ENCODE measurements at regions not wholly inside any gene's neighbourhood (a gene's known extent, or its start where the extent isn't known, plus 50 kb on each side); places are given as distances from the start of the nearest gene placed in this dataset.

- Histone ChIP-seq H3K27ac (no peak overlapping the region), H3K36me3 (no peaks in the 10 kb centered on the region), H3K4me3 (no peak overlapping the region), H3K27me3 (no peaks in the 10 kb centered on the region), H3K9me3 (no peaks in the 10 kb centered on the region), H3K4me1 (ENCODE audit: insufficient read depth) (no peaks in the 10 kb centered on the region)
- no peak for DNase-seq
- intact Hi-C loops (cut with DNase I), result no loop called here
- TF ChIP-seq, protein P1, sequence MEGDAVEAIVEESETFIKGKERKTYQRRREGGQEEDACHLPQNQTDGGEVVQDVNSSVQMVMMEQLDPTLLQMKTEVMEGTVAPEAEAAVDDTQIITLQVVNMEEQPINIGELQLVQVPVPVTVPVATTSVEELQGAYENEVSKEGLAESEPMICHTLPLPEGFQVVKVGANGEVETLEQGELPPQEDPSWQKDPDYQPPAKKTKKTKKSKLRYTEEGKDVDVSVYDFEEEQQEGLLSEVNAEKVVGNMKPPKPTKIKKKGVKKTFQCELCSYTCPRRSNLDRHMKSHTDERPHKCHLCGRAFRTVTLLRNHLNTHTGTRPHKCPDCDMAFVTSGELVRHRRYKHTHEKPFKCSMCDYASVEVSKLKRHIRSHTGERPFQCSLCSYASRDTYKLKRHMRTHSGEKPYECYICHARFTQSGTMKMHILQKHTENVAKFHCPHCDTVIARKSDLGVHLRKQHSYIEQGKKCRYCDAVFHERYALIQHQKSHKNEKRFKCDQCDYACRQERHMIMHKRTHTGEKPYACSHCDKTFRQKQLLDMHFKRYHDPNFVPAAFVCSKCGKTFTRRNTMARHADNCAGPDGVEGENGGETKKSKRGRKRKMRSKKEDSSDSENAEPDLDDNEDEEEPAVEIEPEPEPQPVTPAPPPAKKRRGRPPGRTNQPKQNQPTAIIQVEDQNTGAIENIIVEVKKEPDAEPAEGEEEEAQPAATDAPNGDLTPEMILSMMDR (IDR thresholded peaks at IDR 0.05), result no peak
- TF ChIP-seq POLR2A (IDR thresholded peaks at IDR 0.05), result no peak
- no peak for TF ChIP-seq EP300 (IDR thresholded peaks at IDR 0.05)
Observed at GRCh38 chrX:28205126-28205525, 223.9 kb upstream of the DCAF8L1 start.

GRCh38 chrX:28189011-28189410 is 207.8 kb upstream of the DCAF8L1 start:
- no peak overlapping the region for H3K27ac ChIP-seq
- H3K9me3 ChIP-seq, result no peaks in the 10 kb centered on the region
- H3K36me3 ChIP-seq, result no peaks in the 10 kb centered on the region
- WGBS, 3 donors, result 52 to 65% (median 54%) methylated on average over 1 of the region's 1 CpG
- H3K4me3 ChIP-seq, result no peak overlapping the region
- no peaks in the 10 kb centered on the region for H3K4me1 ChIP-seq (ENCODE audit: insufficient read depth)
- intact Hi-C loops (cut with DNase I), result no loop called here
- no peak for DNase-seq
- TF ChIP-seq EP300 (IDR thresholded peaks at IDR 0.05), result no peak
- no peak for TF ChIP-seq POLR2A (IDR thresholded peaks at IDR 0.05)
- TF ChIP-seq, protein P1 (IDR thresholded peaks at IDR 0.05), result no peak
- no peaks in the 10 kb centered on the region for H3K27me3 ChIP-seq

DNA sequence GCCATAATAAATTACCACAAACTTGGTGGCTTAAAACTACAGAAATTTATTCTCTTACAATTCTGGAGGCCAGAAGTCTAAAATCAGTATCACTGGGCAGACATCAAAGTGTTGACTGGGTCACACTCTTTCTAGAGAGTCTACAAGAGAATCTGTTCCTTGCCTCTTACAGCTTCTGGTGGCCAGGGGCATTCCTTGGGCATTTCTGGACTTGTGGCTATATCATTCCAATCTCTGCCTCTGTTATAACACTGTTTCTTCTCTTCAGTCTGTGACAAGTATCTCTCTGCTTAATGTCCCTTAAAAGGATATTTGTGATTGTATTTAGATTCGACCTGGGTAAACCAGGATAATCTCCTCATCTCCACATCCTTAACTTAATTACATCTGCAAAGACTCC is 207.3 kb upstream of the DCAF8L1 start:
- Histone ChIP-seq H3K4me1 (ENCODE audit: insufficient read depth) (no peaks in the 10 kb centered on the region), H3K4me3 (no peak overlapping the region), H3K27ac (no peak overlapping the region), H3K36me3 (no peaks in the 10 kb centered on the region), H3K27me3 (no peaks in the 10 kb centered on the region), H3K9me3 (no peaks in the 10 kb centered on the region)
- intact Hi-C loops (cut with DNase I), result no loop called here
- no peak for DNase-seq
- WGBS, 3 donors, result 35 to 49% (median 38%) methylated on average over 1 of the region's 1 CpG
- TF ChIP-seq EP300 (IDR thresholded peaks at IDR 0.05), result no peak
- TF ChIP-seq, protein P1 (IDR thresholded peaks at IDR 0.05), result no peak

GRCh38 chrX:28180096-28180495 is 198.8 kb upstream of the DCAF8L1 start:
- H3K9me3 ChIP-seq, result no peaks in the 10 kb centered on the region
- H3K27me3 ChIP-seq, result no peaks in the 10 kb centered on the region
- H3K4me3 ChIP-seq, result no peak overlapping the region
- H3K4me1 ChIP-seq (ENCODE audit: insufficient read depth), result no peaks in the 10 kb centered on the region
- H3K27ac ChIP-seq, result no peak overlapping the region
- DNase-seq, result no peak
- intact Hi-C loops (cut with DNase I), result no loop called here
- H3K36me3 ChIP-seq, result no peaks in the 10 kb centered on the region
- WGBS, 3 donors, result 20 to 24% (median 21%) methylated on average over 2 of the region's 2 CpGs
- TF ChIP-seq POLR2A (IDR thresholded peaks at IDR 0.05) (no peak), EP300 (IDR thresholded peaks at IDR 0.05) (no peak)
- TF ChIP-seq, protein P1 (IDR thresholded peaks at IDR 0.05), result no peak

DNA sequence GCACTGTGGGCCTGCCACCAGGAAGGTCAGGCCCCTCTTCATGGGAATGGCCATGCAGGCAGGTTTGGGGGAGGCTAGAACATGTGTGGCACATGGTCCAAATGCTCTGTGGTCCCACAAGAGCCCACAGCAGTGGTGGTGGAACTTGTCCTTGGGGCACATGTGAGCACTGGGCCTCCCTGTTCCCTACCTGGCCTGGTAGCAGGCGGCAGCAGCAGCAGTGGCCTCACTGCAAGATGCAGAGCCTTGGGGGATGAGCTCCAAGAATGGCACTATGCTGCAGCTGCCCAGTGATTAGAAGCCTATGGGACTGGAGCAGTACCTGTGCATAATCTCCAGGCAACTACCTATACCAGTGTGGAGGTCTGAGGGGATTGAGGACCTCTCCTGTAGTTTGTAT is 197.0 kb upstream of the DCAF8L1 start:
- WGBS, 3 donors, result 82 to 100% (median 86%) methylated on average over 1 of the region's 1 CpG
- Histone ChIP-seq H3K9me3 (no peaks in the 10 kb centered on the region), H3K4me1 (ENCODE audit: insufficient read depth) (no peaks in the 10 kb centered on the region), H3K4me3 (no peak overlapping the region), H3K36me3 (no peaks in the 10 kb centered on the region), H3K27me3 (no peaks in the 10 kb centered on the region), H3K27ac (no peak overlapping the region)
- DNase-seq, result no peak
- intact Hi-C loops (cut with DNase I), result no loop called here
- TF ChIP-seq, protein P1 (IDR thresholded peaks at IDR 0.05), result no peak
- TF ChIP-seq POLR2A (IDR thresholded peaks at IDR 0.05) (no peak), EP300 (IDR thresholded peaks at IDR 0.05) (no peak)

All from ovary (tissue), 7 donors.